Gastroesophageal sphincter (tissue), 4 donors: ENCODE measurements at regions not wholly inside any gene's neighbourhood (a gene's known extent, or its start where the extent isn't known, plus 50 kb on each side); places are given as distances from the start of the nearest gene placed in this dataset.

Experiments
- ATAC-seq: fragments of 150-250 bp; one replicate; pipeline ENCODE4 v1.9.1; 2016; ENCODE audit warnings: mild to moderate bottlenecking, moderate library complexity
- H3K27ac ChIP-seq, 4 donors: fragments of 200-600 bp; sonication (generic) in 3 of 4; 1 replicate in 3 of 4; 2 replicates in 1 of 4; pipeline ENCODE4 v1.5.1; 2016 to 2019
- H3K27me3 ChIP-seq: fragments of 200-600 bp; sonication (generic); one replicate; pipeline ENCODE4 v1.5.1; 2019
- H3K36me3 ChIP-seq, 2 donors: fragments of 200-600 bp; sonication (generic); one replicate each; pipeline ENCODE4 v1.5.1; 2019; ENCODE audit warnings: control low read depth in 1 of 2
- H3K4me1 ChIP-seq, 3 donors: fragments of 200-600 bp; sonication (generic); 1 replicate in 2 of 3; 2 replicates in 1 of 3; pipeline ENCODE4 v1.5.1; 2016 to 2019; ENCODE audit warnings: control low read depth in 2 of 3
- H3K4me3 ChIP-seq, 2 donors: fragments of 200-600 bp; sonication (generic); one replicate each; pipeline ENCODE4 v1.5.1; 2019; ENCODE audit warnings: mild to moderate bottlenecking in 1 of 2, moderate library complexity in 1 of 2
- H3K9me3 ChIP-seq, 3 donors: fragments of 200-600 bp; sonication (generic); one replicate each; pipeline ENCODE4 v1.5.1; 2017 to 2019; ENCODE audit warnings: control low read depth in 2 of 3
- EP300 ChIP-seq: sonication (generic); formaldehyde crosslinking; IDR thresholded peaks from one replicate; pipeline ENCODE4 v1.6.1; 2017; ENCODE audit warnings: antibody characterized with exemption, mild to moderate bottlenecking
- POLR2A ChIP-seq, 2 donors: fragments of 450-650 bp; IDR thresholded peaks; one replicate each; pipeline ENCODE4 v1.6.1; 2017; ENCODE audit warnings: antibody characterized with exemption in 2 of 2, mild to moderate bottlenecking in 2 of 2, moderate library complexity in 1 of 2
- POLR2AphosphoS5 ChIP-seq: sonication (generic); formaldehyde crosslinking; IDR thresholded peaks from one replicate; pipeline ENCODE4 v1.6.1; 2017; ENCODE audit warnings: antibody characterized with exemption
- WGBS, 2 donors: methylation state at CpG; one replicate each; pipeline ENCODE4 v1.1.5; 2018; ENCODE audit warnings: low coverage in 1 of 2; 5-methylcytosine and 5-hydroxymethylcytosine counted together
- TF ChIP-seq, protein P1 (sequence below), 4 experiments: fragments of 200-600 bp in 2 of 4; fragments of 450-650 bp in 2 of 4; sonication (generic) in 1 of 4; IDR thresholded peaks; one replicate each; pipeline ENCODE4 v1.5.1; 2017 to 2019; ENCODE audit warnings: antibody characterized with exemption in 4 of 4, mild to moderate bottlenecking in 2 of 4, moderate library complexity in 2 of 4

DNA sequence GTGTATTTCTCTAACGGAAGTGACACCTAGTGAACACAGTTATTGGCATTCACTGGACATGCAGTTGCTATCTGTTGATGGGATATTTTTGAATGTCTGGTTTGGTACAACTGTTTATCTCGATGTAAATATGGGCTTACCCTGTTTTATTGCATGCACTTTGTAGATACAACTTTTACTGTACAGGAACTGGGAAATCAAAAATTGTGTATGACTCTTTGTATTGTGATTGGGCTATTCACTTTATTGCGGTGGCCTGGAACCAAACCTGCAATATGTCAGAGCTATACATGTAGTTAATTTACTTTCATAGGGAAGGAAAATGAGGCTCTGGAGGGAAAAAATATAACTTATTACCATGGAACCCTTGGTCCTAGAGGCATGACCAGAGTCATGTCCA is 380.7 kb upstream of the KIRREL3 start:
- WGBS, 2 donors: 50 to 80% methylated on average over 1 to 3 of the region's 3 CpGs
- no peak overlapping the region for H3K4me3 ChIP-seq
- no peak for ATAC-seq
- peaks cover 7% of the 10 kb centered on the region for H3K27me3 ChIP-seq
- TF ChIP-seq EP300 (no peak), POLR2A (IDR thresholded peaks at IDR 0.05) (no peak), POLR2AphosphoS5 (no peak)
- TF ChIP-seq, protein P1, sequence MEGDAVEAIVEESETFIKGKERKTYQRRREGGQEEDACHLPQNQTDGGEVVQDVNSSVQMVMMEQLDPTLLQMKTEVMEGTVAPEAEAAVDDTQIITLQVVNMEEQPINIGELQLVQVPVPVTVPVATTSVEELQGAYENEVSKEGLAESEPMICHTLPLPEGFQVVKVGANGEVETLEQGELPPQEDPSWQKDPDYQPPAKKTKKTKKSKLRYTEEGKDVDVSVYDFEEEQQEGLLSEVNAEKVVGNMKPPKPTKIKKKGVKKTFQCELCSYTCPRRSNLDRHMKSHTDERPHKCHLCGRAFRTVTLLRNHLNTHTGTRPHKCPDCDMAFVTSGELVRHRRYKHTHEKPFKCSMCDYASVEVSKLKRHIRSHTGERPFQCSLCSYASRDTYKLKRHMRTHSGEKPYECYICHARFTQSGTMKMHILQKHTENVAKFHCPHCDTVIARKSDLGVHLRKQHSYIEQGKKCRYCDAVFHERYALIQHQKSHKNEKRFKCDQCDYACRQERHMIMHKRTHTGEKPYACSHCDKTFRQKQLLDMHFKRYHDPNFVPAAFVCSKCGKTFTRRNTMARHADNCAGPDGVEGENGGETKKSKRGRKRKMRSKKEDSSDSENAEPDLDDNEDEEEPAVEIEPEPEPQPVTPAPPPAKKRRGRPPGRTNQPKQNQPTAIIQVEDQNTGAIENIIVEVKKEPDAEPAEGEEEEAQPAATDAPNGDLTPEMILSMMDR (IDR thresholded peaks at IDR 0.05): no peak
- no peaks in the 10 kb centered on the region for H3K9me3 ChIP-seq
- no peak overlapping the region for H3K27ac ChIP-seq
- no peaks in the 10 kb centered on the region for H3K4me1 ChIP-seq
- H3K36me3 ChIP-seq: no peaks in the 10 kb centered on the region

- Histone ChIP-seq H3K4me3 (no peak overlapping the region), H3K9me3 (no peaks in the 10 kb centered on the region), H3K4me1 (no peaks in the 10 kb centered on the region), H3K27me3 (peaks cover 7% of the 10 kb centered on the region), H3K27ac (no peak overlapping the region), H3K36me3 (no peaks in the 10 kb centered on the region)
- no peak for TF ChIP-seq POLR2AphosphoS5
- TF ChIP-seq, protein P1 (IDR thresholded peaks at IDR 0.05): no peak
- no peak for TF ChIP-seq EP300
- TF ChIP-seq POLR2A (IDR thresholded peaks at IDR 0.05): no peak
- 71% methylated on average over 2 of the region's 2 CpGs for WGBS, 2 donors
- ATAC-seq: no peak
These were observed 379.1 kb upstream of the KIRREL3 start for GRCh38 chr11:127379686-127380085.

DNA sequence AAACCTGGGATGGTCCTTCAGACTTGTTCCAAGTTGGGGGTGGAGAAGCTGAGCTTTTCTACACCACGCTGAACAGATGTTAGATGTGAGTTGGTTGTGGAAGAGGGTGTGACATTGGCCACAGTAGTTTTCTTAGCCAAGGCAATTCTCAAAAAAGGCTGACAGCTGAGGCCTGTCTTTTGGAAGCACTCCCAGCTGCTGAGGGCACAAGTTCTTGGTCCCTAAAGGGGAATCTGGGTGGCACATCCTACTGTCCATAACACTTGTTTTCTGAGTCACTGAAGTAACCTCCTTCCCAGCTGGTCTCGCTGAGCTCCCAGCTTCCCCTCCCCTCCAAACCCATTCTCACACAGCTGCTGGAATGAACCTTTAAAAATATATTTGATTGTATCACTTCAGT is 375.7 kb upstream of the KIRREL3 start:
- WGBS, 2 donors: 80 to 90% methylated on average over 1 to 2 of the region's 2 CpGs
- Histone ChIP-seq H3K27me3 (no peaks in the 10 kb centered on the region), H3K4me1 (no peaks in the 10 kb centered on the region), H3K36me3 (no peaks in the 10 kb centered on the region), H3K27ac (no peak overlapping the region), H3K4me3 (no peak overlapping the region), H3K9me3 (no peaks in the 10 kb centered on the region)
- TF ChIP-seq POLR2AphosphoS5 (no peak), EP300 (no peak), POLR2A (IDR thresholded peaks at IDR 0.05) (no peak)
- TF ChIP-seq, protein P1 (IDR thresholded peaks at IDR 0.05): no peak
- ATAC-seq: no peak

- H3K27me3 ChIP-seq: no peaks in the 10 kb centered on the region
- H3K4me1 ChIP-seq: no peaks in the 10 kb centered on the region
- H3K9me3 ChIP-seq: no peaks in the 10 kb centered on the region
- no peaks in the 10 kb centered on the region for H3K36me3 ChIP-seq
- H3K27ac ChIP-seq: no peak overlapping the region
- 57 to 72% methylated on average over 1 to 8 of the region's 8 CpGs for WGBS, 2 donors
- no peak for ATAC-seq
- no peak overlapping the region for H3K4me3 ChIP-seq
- TF ChIP-seq EP300 (no peak), POLR2A (IDR thresholded peaks at IDR 0.05) (no peak), POLR2AphosphoS5 (no peak)
- TF ChIP-seq, protein P1 (IDR thresholded peaks at IDR 0.05): no peak
These were observed 368.8 kb upstream of the KIRREL3 start for GRCh38 chr11:127369356-127369755.

DNA sequence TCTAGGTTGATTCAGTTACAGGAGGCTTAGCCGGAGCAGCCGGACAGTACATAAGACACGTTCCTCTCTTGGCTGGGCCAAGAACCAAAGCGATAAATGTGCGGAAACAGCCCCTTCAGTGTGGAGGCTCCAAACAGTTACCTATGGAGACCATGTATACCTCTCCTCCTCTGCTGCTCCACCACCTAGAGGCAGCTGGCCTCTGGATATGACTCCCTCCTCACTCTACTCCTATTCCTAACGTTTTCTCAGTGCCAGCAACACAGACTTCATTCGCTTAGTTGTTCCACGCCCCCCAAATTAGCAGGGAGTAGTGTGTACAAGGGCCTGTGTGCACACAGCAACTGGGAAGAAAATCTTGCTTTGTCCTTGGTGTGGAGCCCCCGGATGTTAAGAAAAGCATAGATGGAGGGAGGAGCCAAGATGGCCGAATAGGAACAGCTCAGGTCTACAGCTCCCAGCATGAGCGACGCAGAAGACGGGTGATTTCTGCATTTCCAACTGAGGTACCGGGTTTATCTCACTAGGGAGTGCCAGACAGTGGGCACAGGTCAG is 362.3 kb upstream of the KIRREL3 start:
- no peak overlapping the region for H3K4me3 ChIP-seq
- WGBS, 2 donors: 78 to 90% methylated on average over 6 to 11 of the region's 14 CpGs
- no peaks in the 10 kb centered on the region for H3K9me3 ChIP-seq
- no peaks in the 10 kb centered on the region for H3K4me1 ChIP-seq
- no peak overlapping the region for H3K27ac ChIP-seq
- no peak for TF ChIP-seq POLR2AphosphoS5
- TF ChIP-seq EP300: no peak
- TF ChIP-seq, protein P1 (IDR thresholded peaks at IDR 0.05): no peak
- no peak for TF ChIP-seq POLR2A (IDR thresholded peaks at IDR 0.05)
- no peaks in the 10 kb centered on the region for H3K36me3 ChIP-seq
- ATAC-seq: no peak
- H3K27me3 ChIP-seq: peaks cover 12% of the 10 kb centered on the region
